HL-60 (cell line): ENCODE measurements at regions not wholly inside any gene's neighbourhood (a gene's known extent, or its start where the extent isn't known, plus 50 kb on each side); places are given as distances from the start of the nearest gene placed in this dataset.

ENCODE experiments used
- DNase-seq, 2 experiments: peaks; one replicate each; pipeline ENCODE4 v3.0.0-alpha.2; 2010 to 2020; ENCODE audit warnings: low read depth in 1 of 2, low spot score in 1 of 2
- H3K27ac ChIP-seq: fragments of 250-450 bp; sonication (Bioruptor Pico); replicated peaks from 2 replicates; pipeline ENCODE4 v1.5.1; 2020; ENCODE audit warnings: mild to moderate bottlenecking, moderate library complexity
- H3K27me3 ChIP-seq: fragments of 250-450 bp; sonication (Bioruptor Pico); 2 replicates; pipeline ENCODE4 v1.5.1; 2021; ENCODE audit warnings: mild to moderate bottlenecking, moderate library complexity; ENCODE audit not compliant: insufficient read depth, poor library complexity, severe bottlenecking
- H3K4me3 ChIP-seq: replicated peaks from 2 replicates; pipeline ENCODE4 v1.5.1; 2011; ENCODE audit warnings: mild to moderate bottlenecking, control low read depth, low read length; ENCODE audit not compliant: insufficient read depth
- CTCF ChIP-seq: IDR thresholded peaks from one replicate; pipeline ENCODE4 v1.5.1; 2011; ENCODE audit warnings: low read length, control low read depth, inconsistent platforms; ENCODE audit not compliant: insufficient read depth
- GABPA ChIP-seq: IDR thresholded peaks from 2 replicates; pipeline ENCODE4 v1.6.1; 2012; ENCODE audit warnings: low read depth
- POLR2AphosphoS5 ChIP-seq: IDR thresholded peaks from 2 replicates; pipeline ENCODE4 v1.6.1; 2012; ENCODE audit warnings: low read depth
- REST ChIP-seq: IDR thresholded peaks from 2 replicates; pipeline ENCODE4 v1.6.1; 2012; ENCODE audit warnings: low read depth; ENCODE audit not compliant: insufficient replicate concordance
- SPI1 ChIP-seq: IDR thresholded peaks from 2 replicates; pipeline ENCODE4 v1.6.1; 2012; ENCODE audit warnings: low read depth, mild to moderate bottlenecking, borderline replicate concordance

GRCh38 chr11:22920939-22921565 lies 60.8 kb upstream of the CCDC179 start:
- H3K27ac ChIP-seq: no peak overlapping the region
- TF ChIP-seq CTCF (peak; percentile 49), GABPA (no peak)
- H3K27me3 ChIP-seq: no peaks in the 10 kb centered on the region
- H3K4me3 ChIP-seq: no peak overlapping the region
- peak in 1 of 2 experiments; percentile 11 for DNase-seq

- Histone ChIP-seq H3K27ac (no peak overlapping the region), H3K27me3 (no peaks in the 10 kb centered on the region), H3K4me3 (no peak overlapping the region)
- no peak for TF ChIP-seq SPI1
- DNase-seq: no peak
Measured at GRCh38 chr11:22922672-22923071, 62.4 kb upstream of the CCDC179 start.

GRCh38 chr11:22923561-22923960 lies 63.3 kb upstream of the CCDC179 start:
- no peaks in the 10 kb centered on the region for H3K27me3 ChIP-seq
- no peak for TF ChIP-seq SPI1
- no peak for TF ChIP-seq GABPA
- TF ChIP-seq POLR2AphosphoS5: no peak
- TF ChIP-seq REST: no peak
- TF ChIP-seq CTCF: no peak
- no peak overlapping the region for H3K4me3 ChIP-seq
- DNase-seq: no peak
- H3K27ac ChIP-seq: no peak overlapping the region

- TF ChIP-seq POLR2AphosphoS5 (no peak), CTCF (no peak), SPI1 (no peak), GABPA (no peak)
- Histone ChIP-seq H3K27me3 (no peaks in the 10 kb centered on the region), H3K4me3 (no peak overlapping the region), H3K27ac (no peak overlapping the region)
- DNase-seq: no peak
Measured at GRCh38 chr11:22926341-22926740, 66.1 kb upstream of the CCDC179 start.

GRCh38 chr11:22927793-22928192 lies 67.5 kb upstream of the CCDC179 start:
- DNase-seq: no peak
- no peak for TF ChIP-seq GABPA
- no peak for TF ChIP-seq REST
- TF ChIP-seq CTCF: no peak

More at GRCh38 chr11:22927793-22928192, 67.5 kb upstream of the CCDC179 start:
- H3K4me3 ChIP-seq: no peak overlapping the region
- H3K27me3 ChIP-seq: no peaks in the 10 kb centered on the region
- no peak overlapping the region for H3K27ac ChIP-seq
